ENCODE measurements at regions not wholly inside any gene's neighbourhood (a gene's known extent, or its start where the extent isn't known, plus 50 kb on each side); places are given as distances from the start of the nearest gene placed in this dataset.
"Not testable (repeated sequence)": the region's sequence is repeated elsewhere in the genome, so short reads cannot be mapped to it uniquely, and the experiment has no call there.

DNA sequence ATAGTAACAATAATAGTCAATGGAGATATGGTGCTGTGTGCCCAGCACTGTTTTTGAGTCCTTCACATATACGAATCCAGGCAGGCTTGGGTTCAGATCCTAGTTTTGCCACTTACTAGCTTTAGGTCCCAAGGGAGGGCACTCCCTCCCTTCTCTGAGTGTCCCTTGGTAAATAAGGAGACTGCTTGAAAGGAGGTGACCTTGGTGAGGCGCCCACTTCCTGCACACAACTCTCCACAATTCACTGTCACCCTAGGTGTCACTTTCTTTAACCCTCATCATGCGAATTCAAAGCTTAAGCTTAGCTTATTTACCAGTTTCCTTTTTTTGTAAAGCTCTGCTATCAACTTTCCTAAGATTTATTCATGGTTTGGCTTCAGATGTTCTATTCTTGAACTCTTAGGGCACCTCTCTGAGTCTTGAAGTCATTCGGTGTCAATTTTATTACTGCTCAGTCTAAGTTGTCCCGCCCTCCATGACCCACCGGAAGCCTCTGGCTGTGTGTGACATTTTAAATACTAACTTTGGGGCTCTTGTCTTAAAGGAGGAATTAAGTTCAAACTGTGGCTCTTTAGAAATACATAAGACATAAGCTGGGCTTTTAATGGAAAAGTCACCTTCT, 170.7 kb upstream of the ZNF618 start:
- DNase-seq (ENCODE audit: low spot score): no peak

DNA sequence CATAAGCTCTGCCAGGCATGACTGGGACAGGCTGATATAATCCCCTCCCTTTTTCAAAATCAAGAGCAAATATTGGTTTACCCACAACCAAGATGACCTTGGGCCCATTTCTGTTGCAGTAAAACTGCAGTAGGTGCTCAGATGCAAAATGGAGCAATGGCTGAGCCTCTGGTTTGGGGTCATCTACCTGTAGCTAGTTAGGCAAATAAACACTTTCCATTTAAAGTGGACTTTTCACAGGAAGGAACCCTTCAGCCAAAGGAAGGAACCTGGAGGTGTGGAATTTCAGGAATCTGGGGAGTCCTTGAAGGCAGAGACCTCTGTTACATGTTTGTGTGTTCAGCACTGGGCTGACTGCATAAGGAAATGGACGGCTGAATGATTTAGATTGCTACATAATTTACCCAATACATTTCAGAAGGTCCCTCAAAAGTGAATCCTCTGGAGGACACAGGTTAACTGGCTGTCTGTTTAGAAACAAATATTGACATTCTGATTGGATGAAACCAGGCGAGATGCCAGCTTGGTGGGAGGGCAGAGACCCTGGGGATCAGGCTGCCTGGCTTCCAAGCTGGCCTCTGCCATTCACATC, 170.1 kb upstream of the ZNF618 start:
- no peak for DNase-seq (ENCODE audit: low spot score)

DNA sequence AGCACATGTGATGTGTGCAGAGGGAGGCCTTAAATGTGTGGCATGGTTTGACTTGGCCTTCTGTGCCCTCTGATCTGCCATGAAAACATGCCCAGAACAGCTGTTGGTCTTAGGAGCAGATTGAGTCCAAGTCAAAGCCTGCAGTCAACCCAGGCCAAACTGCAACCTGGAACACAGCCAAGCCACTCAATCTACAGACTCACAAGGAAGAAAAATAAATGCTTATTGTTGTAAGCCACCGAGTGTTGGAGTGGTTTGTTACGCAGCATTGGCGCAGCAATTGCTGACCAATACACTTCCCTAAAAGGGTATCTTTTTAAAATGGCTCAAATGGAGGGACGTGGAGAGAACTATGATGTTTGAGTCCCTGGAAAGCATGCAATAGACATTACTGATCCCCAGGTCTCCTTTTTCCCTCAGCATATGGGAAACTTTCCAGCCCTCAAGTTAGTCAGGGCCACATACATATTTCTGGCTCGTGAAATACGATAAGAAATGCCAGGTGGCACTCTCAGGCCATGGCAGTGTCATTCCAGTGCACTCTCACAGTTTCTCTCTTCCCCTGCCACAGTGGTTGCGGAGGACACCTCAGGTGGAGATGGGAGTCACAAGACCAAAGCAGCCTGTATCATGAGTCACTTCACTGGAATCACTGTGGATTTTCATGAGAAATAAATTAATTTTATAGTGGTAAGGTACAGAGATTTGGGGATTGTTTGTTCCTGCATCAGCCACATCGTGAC, 168.0 kb upstream of the ZNF618 start:
- DNase-seq (ENCODE audit: low spot score): no peak

DNA sequence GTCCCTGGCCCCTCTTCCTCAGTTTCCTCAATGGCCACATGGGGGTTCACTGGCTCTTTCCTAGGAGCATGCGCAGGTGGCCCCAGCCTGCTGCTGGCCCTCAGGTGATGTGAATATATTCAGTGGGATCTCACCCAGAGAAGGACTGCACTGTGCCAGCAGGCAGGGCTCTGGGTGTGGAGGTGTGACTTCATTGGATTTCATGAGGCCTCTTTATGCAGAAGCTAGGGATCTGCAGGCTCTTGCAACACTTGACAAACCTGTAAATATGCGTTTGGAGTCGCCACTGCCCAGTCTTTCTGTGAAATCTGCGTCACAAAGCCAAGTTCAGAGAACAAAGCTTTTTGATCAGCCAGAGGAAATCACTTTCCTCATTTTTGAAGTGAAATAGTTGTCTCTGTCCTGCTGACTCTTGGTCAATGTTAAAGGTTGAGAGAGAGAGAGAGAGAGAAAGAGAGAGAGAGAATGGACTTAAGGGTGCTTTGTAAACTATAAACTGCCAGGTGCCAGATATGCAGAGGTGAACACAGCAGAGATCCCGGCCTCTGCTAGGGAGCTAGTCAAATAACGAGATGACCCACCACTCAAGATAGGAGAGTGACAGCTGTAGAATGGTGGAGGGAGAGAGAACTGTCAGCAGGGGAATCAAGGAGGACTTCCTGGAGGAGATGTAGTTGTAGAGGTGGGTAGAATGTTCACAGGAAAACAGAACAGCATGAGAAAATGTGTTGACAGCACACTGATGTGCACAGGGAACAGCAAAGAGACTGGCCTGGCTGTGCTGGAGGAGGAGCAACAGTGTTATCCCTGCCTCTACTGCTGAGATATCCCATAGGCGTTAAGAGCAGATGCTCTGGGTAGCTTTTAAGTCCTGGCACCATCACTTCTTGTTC, 167.0 kb upstream of the ZNF618 start:
- DNase-seq (ENCODE audit: low spot score): no peak

DNA sequence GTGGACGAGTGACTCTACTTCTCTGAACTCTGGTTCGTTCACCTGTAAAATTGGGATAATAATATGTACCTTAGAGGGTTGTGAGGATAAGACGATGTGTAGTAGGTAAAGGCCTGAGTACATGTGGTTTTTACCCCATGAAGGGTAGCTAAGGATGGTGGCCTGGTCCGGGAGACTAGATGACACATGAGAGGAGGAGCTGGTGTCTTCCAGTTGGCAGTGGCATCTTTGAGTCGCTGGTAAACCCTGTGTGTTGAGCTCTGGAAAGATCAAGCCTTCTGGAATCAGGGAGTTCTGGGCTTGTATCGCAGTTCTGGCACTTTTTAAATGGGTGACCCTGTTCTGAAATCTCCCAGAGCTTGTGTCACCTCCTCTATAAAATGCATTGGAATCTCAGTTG, 166.4 kb upstream of the ZNF618 start:
- DNase-seq (ENCODE audit: low spot score): no peak

DNA sequence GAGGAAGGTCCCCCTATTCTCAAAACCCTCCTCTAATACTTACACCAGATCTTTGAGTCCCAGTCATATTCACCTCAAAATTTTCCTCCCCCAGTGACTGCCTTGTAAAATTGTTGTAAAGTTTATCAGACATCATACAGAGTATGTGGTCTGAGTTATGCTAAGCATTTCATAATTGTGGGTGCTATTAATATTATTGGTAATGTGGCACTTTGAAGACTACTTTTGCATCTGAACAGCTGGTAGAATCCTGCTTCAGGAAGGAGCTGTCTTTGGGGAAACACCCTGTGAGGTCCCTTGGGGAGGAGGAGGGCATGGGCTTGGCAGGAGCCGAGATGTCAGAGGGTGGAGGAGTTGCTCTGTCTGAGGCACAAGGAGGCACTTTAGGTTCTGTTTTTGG, 164.9 kb upstream of the ZNF618 start:
- no peak for DNase-seq (ENCODE audit: low spot score)

DNA sequence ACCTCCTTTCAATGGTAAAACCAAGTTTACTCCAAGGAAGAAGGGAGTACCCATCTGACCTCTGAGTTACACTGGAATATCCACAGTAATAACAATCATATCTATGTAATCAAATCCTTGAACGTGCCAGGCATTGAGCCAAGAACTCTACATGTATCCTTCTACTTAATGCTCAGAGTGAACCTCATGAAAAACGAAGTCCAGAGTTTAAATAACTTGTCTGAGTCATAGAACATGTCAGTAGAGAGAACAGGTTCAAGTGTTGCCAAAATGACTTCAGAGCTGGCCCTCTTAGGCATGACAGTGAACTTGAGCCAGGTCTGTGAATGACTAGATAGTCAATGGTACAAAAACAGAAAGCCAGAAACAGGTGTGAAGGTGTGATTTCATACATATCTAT, 164.1 kb upstream of the ZNF618 start:
- no peak for DNase-seq (ENCODE audit: low spot score)

DNA sequence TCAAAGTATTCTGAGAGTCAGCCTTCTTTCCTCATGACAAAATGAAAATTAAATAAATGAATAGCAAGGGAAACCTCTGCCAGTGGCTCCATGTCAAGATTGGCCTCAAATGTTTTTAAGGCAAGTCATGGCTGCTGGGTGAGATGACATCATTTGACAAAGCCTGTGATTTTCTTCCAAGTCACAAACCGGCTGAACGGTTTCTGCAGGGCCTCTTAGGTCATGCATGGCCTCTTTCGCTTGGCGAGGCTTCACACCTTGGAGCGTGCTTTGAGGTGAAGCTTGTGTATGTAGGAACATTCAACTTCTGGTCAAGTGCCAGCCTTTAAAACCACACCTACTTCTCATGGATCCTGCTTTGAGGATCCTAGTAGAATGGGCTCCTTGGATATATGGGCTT, 161.0 kb upstream of the ZNF618 start:
- DNase-seq (ENCODE audit: low spot score): no peak

DNA sequence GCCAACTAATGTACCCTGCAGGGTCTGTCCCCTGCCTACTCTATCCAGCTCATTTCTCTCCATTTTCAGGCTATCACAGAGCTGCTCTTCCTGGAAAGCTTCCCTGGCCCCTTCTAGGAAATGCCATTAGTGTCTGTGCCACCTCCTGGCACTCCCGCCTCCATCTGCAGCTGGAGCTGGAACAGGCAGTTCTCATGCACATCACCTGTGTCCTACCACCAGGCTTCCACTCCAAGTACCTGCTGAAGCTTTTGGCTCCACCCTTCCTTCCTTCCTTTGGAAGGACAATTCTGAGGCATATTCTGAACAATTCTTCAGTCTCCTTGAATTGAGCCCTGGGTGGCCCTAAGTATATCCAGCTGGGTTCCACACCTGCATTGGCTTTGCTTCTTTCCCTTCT, 156.2 kb upstream of the ZNF618 start:
- DNase-seq (ENCODE audit: low spot score): no peak

DNA sequence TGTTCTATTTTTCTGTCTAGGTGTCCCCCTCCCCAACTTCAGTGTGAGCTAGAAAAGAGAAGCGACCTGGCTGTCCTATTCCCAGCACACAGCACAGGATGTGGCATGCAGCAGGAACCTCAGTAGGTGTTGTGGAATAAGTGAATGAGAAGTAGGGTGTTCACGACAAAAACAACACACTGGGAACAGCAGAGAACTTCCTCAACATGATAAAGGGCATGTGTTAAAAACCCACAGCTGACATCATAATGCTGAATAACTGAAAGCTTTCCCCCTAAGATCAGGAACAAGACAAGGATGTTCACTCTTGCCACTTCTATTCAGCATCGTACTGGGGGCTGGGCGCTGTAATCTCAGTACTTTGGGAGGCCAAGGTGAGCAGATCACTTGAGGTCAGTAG, 155.6 kb upstream of the ZNF618 start:
- no peak for DNase-seq (ENCODE audit: low spot score)

DNA sequence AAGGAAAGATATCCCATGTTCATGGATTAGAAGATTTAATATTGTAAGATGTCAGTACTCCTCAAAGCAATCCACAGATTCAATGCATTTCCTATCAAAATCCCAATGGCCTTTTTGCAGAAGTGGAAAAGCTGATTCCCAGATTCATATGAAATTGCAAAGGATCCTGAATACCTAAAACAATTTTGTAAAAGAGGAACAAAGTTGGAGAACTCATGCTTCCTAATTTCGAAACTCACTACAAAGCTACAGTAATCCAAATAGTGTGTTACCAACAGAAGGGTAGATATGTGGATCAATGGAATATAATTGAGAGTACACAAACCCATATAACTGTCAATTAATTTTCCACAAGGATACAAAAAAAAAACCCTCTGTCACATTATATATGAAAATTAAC, 154.3 kb upstream of the ZNF618 start:
- no peak for DNase-seq (ENCODE audit: low spot score)

DNA sequence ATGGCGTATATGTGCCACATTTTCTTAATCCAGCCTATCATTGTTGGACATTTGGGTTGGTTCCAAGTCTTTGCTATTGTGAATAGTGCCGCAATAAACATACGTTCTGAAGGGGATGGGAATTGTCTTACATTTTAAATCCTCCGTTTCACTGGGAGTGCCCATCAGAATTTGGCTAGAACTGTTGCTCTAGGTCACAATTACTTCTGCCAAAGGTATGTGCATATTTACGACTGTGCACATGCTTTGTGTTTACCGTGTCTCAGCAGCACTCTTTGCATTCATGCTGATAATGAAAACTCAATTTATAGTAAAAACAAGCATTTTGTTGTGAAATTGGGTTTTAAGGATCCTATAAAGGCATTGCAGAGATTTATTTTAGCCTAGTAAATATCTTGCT, 151.9 kb upstream of the ZNF618 start:
- no peak for DNase-seq (ENCODE audit: low spot score)

DNA sequence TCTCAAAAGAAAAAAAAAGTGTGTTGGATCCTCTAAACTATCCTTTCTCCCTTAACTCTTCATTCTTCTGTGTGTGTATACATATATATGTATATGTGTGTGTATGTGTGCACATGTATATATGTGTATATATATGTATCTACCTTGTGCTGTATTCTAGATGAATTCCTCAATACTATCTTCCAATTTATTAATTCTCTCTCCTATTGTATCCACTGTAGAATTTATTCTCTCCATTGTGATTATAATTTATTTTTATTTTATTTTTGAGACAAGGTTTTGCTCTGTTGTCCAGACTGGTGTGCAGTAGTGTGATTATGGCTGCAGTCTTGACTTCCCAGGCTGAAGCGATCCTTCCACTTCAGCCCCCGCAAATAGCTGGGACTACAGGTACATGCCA, 147.1 kb upstream of the ZNF618 start:
- no peak for DNase-seq (ENCODE audit: low spot score)

DNA sequence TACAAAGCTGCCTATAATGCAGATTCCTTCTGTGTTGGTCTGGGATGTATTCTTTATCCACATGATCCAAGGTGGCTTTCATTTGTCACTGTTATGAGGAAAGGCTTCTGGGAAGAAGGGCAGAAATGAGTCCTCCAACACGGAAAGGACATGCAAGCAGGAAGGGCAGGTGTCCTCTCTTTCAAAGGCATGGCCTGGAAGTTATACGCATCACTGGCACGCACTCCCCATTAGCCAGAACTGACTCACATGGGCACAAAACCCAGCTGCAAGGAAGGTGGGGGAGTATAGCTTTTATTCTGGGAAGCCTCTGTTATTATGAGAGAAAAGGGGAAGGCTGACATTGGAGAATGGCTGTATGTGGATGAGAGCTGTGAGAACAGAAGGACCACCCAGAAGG, 141.3 kb upstream of the ZNF618 start:
- DNase-seq (ENCODE audit: low spot score): no peak

DNA sequence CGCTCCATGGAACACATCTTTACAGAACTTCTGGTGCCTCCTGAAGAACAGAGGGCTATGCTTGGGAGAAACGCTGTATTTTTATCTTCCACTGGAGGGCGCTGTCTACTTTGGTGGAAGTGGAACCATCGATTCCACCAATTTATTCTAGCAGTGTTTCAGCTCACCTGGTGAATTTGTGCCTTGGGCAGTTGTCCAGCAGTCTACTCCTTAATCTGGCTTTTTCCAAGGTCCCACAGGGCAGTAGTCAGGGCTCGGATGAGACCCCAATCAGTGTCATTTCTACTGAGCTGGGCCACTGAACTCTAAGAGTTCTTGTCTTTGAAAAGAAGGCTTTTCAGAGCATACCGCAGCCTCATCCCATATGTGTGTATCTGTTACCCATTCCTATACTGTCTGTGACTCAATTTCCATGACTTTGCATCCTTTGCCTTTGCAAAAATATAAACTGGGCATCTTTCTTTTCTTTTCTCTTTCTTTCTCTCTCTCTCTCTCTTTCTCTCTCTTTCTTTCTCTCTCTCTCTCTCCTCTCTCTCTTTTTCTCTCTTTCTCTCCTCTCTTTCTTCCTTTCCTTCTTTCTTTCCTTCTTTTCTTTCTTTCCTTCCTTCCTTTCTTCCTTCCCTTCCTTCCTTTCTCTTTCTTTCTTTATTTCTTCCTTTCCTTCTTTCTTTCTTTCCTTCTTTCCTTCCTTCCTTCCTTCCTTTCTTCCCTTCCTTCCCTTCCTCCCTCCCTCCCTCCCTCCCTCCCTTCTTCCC, 138.4 kb upstream of the ZNF618 start:
- peak; percentile 74 for DNase-seq (ENCODE audit: low spot score)

DNA sequence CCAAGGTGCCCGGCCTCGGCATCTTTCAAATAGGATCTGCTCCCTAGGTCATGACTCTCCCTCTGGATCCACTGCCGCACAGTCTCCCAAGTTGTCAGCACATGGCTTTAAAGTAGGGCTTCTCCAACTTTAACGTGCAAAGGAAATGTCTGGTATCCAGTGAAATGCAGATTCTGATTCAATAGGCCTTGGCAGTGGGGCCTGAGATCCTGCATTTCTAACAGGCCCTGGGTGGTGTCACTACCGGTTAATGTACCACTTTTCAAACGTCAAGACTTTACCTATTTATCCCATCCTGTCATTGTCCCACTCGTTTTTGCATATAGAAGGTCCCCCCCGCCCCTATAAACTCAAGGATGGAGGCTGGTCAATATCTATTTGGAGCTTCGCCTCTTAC, 137.6 kb upstream of the ZNF618 start:
- DNase-seq (ENCODE audit: low spot score): no peak

DNA sequence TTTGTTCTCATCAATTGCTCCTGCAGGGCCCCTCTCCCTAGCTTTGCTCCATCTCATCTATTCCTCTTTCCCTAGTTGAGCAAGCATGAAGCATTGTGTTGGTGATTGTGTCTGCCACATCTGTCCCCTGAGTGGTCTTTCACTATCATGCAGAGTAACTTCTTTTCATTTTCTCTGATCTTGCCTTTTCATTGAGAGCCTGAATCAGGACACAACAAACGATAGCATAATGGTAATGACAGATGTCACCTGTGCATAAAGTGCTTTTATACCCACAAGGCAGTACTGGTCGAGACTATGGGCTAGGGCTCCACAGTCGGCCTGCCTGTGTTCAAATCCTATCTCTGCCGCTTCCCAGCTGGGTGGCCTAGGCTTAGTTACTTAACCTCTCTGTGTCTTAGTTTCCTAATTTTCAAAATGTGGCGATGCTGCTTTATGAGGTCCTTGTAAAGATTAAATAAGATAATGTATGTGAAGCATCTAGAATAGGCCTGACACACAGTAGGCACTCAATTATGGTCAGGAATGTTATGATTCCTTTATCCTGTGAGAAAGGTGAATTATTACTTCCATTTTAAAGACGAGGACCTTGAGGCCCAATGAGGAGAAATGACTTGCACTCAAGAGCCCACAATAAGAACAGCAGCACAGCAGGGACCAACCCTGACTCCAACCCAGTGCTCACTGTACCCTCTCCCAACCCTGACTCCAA, 137.1 kb upstream of the ZNF618 start:
- DNase-seq (ENCODE audit: low spot score): peak; percentile 64

DNA sequence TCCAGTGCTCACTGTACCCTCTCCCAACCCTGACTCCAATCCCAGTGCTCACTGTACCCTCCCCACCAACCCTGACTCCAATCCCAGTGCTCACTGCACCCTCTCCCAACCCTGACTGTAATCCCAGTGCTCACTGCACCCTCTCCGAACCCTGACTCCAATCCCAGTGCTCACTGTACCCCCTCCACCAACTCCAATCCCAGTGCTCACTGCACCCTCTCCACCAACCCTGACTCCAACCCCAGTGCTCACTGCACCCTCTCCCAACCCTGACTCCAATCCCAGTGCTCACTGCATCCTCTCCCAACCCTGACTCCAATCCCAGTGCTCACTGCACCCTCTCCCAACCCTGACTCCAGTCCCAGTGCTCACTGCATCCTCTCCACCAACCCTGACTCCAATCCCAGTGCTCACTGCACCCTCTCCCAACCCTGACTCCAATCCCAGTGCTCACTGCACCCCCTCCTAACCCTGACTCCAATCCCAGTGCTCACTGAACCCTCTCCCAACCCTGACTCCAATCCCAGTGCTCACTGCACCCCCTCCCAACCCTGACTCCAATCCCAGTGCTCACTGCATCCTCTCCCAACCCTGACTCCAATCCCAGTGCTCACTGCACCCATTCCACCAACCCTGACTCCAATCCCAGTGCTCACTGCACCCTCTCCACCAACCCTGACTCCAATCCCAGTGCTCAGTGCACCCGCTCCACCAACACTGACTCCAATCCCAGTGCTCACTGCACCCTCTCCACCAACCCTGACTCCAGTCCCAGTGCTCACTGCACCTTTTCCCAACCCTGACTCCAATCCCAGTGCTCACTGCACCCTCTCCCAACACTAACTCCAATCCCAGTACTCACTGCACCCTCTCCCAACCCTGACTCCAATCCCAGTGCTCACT, 136.3 kb upstream of the ZNF618 start:
- not testable (repeated sequence) for DNase-seq (ENCODE audit: low spot score)

DNA sequence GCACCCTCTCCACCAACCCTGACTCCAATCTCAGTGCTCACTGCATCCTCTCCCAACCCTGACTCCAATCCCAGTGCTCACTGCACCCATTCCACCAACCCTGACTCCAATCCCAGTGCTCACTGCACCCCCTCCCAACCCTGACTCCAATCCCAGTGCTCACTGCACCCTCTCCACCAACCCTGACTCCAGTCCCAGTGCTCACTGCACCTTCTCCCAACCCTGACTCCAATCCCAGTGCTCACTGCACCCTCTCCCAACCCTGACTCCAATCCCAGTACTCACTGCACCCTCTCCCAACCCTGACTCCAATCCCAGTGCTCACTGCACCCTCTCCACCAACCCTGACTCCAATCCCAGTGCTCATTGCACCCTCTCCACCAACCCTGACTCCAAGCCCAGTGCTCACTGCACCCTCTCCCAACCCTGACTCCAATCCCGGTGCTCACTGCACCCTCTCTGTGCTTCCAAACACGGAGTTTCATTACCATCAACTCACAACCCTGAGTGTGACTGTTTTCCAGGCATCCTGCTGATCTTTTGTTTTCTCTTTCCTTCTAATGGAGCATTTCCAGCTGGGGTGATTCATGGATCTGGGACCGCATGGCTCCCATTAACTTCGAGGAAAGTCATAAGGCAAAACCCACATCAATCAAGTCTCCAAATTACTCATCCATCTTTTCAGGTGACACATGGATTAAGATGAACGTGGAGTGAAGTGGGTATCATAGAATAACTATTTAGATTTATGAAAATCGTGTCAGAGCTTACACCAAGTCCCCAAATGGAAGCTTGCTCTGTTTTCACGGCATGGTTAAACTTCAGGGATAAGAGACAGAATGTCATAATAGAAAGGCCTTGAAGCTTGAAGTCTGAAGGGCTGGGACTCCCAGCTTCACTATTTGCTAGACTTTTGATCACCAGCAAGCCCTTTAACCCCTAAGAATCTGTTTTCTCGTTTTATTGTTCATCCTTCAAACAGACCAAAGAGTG, 135.3 kb upstream of the ZNF618 start:
- peak; percentile 26 for DNase-seq (ENCODE audit: low spot score)

Measured in NAMALWA (cell line).